ENCODE measurements at regions not wholly inside any gene's neighbourhood (a gene's known extent, or its start where the extent isn't known, plus 50 kb on each side); places are given as distances from the start of the nearest gene placed in this dataset.

GRCh38 chr1:72462186-72462905, 180.0 kb upstream of the NEGR1 start:
- TF ChIP-seq POLR2A (IDR thresholded peaks at IDR 0.05; ENCODE audit: low read length) = no peak
- TF ChIP-seq GATA1 (IDR thresholded peaks at IDR 0.05; ENCODE audit: low read depth, low read length) = no peak

All from erythroblast (primary cell).